Stimulated activated memory B cell treated with anti-CD40 and anti-IgM and Interleukin-4, amounts not matched to agents 10 μg/mL and 1 μg/mL and 100 μg/mL, for 72 hours (primary cell): ENCODE measurements at regions not wholly inside any gene's neighbourhood (a gene's known extent, or its start where the extent isn't known, plus 50 kb on each side); places are given as distances from the start of the nearest gene placed in this dataset.
A peak's percentile ranks its signal among the peaks of the same experiment; 100 is the strongest.

Experiments
- ATAC-seq: fragments of 150-1000 bp; cut with Tn5 transposase; 2 replicates; pipeline ENCODE4 v1.10.0; 2021
- H3K27ac Mint-ChIP-seq: one replicate; pipeline ENCODE4 v1.8.0; 2022; ENCODE audit warnings: mild to moderate bottlenecking, mixed read lengths
- H3K27me3 Mint-ChIP-seq: one replicate; pipeline ENCODE4 v1.8.0; 2022; ENCODE audit warnings: mixed read lengths
- H3K36me3 Mint-ChIP-seq: one replicate; pipeline ENCODE4 v1.8.0; 2022; ENCODE audit warnings: mixed read lengths
- H3K4me1 Mint-ChIP-seq: one replicate; pipeline ENCODE4 v1.8.0; 2022; ENCODE audit warnings: mixed read lengths
- H3K4me3 Mint-ChIP-seq: one replicate; pipeline ENCODE4 v1.8.0; 2022; ENCODE audit warnings: mild to moderate bottlenecking, moderate library complexity, mixed read lengths
- H3K9me3 Mint-ChIP-seq: one replicate; pipeline ENCODE4 v1.8.0; 2022; ENCODE audit warnings: mixed read lengths

GRCh38 chr2:30332791-30333453 lies 101.6 kb downstream of the LBH start:
- Mint-ChIP-seq H3K36me3 (no peaks in the 10 kb centered on the region), H3K4me1 (peaks cover 72% of the 10 kb centered on the region), H3K27ac (peak overlapping the region; percentile 94), H3K4me3 (no peak overlapping the region), H3K9me3 (peaks cover 3% of the 10 kb centered on the region), H3K27me3 (no peaks in the 10 kb centered on the region)
- peak; percentile 11 for ATAC-seq

GRCh38 chr2:30334762-30335363 lies 103.5 kb downstream of the LBH start:
- Mint-ChIP-seq H3K4me1 (peaks cover 92% of the 10 kb centered on the region), H3K27me3 (no peaks in the 10 kb centered on the region), H3K27ac (peak overlapping the region; percentile 94), H3K9me3 (peaks cover 3% of the 10 kb centered on the region), H3K36me3 (no peaks in the 10 kb centered on the region), H3K4me3 (peak overlapping the region; percentile 28)
- no peak for ATAC-seq

GRCh38 chr2:30336084-30336483 lies 104.8 kb downstream of the LBH start:
- no peak for ATAC-seq
- H3K4me3 Mint-ChIP-seq: no peak overlapping the region
- peaks cover 83% of the 10 kb centered on the region for H3K4me1 Mint-ChIP-seq
- peaks cover 3% of the 10 kb centered on the region for H3K9me3 Mint-ChIP-seq
- no peaks in the 10 kb centered on the region for H3K36me3 Mint-ChIP-seq
- H3K27me3 Mint-ChIP-seq: no peaks in the 10 kb centered on the region
- H3K27ac Mint-ChIP-seq: peak overlapping the region; percentile 94

GRCh38 chr2:30336978-30337841 lies 105.9 kb downstream of the LBH start:
- Mint-ChIP-seq H3K4me3 (peak overlapping the region; percentile 61), H3K36me3 (peaks cover 5% of the 10 kb centered on the region), H3K27me3 (no peaks in the 10 kb centered on the region), H3K4me1 (peaks cover 82% of the 10 kb centered on the region), H3K9me3 (peaks cover 6% of the 10 kb centered on the region), H3K27ac (peak overlapping the region; percentile 94)
- peak; percentile 97 for ATAC-seq

GRCh38 chr2:30338475-30338874 lies 107.1 kb downstream of the LBH start:
- H3K4me1 Mint-ChIP-seq: peaks cover 77% of the 10 kb centered on the region

GRCh38 chr2:30339071-30339470 lies 107.7 kb downstream of the LBH start:
- H3K9me3 Mint-ChIP-seq: peaks cover 11% of the 10 kb centered on the region
- no peak for ATAC-seq
- H3K36me3 Mint-ChIP-seq: peaks cover 13% of the 10 kb centered on the region
- peaks cover 71% of the 10 kb centered on the region for H3K4me1 Mint-ChIP-seq
- no peak overlapping the region for H3K4me3 Mint-ChIP-seq
- H3K27ac Mint-ChIP-seq: peak overlapping the region; percentile 94
- no peaks in the 10 kb centered on the region for H3K27me3 Mint-ChIP-seq

More at GRCh38 chr2:30338475-30338874, 107.1 kb downstream of the LBH start:
- Mint-ChIP-seq H3K27me3 (no peaks in the 10 kb centered on the region), H3K27ac (peak overlapping the region; percentile 94), H3K4me3 (no peak overlapping the region), H3K36me3 (peaks cover 13% of the 10 kb centered on the region), H3K9me3 (peaks cover 11% of the 10 kb centered on the region)
- ATAC-seq: no peak

- peaks cover 45% of the 10 kb centered on the region for H3K4me1 Mint-ChIP-seq
- no peak for ATAC-seq
- H3K27ac Mint-ChIP-seq: peak overlapping the region; percentile 59
- no peaks in the 10 kb centered on the region for H3K27me3 Mint-ChIP-seq
- peaks cover 13% of the 10 kb centered on the region for H3K36me3 Mint-ChIP-seq
- H3K9me3 Mint-ChIP-seq: peaks cover 11% of the 10 kb centered on the region
- H3K4me3 Mint-ChIP-seq: no peak overlapping the region
Observed at GRCh38 chr2:30341500-30342267, 105.4 kb upstream of the LCLAT1 start.

GRCh38 chr2:30346471-30347169 lies 100.4 kb upstream of the LCLAT1 start:
- no peaks in the 10 kb centered on the region for H3K27me3 Mint-ChIP-seq
- H3K27ac Mint-ChIP-seq: no peak overlapping the region
- H3K36me3 Mint-ChIP-seq: peaks cover 13% of the 10 kb centered on the region
- H3K4me3 Mint-ChIP-seq: no peak overlapping the region
- H3K9me3 Mint-ChIP-seq: peaks cover 9% of the 10 kb centered on the region
- no peak for ATAC-seq
- H3K4me1 Mint-ChIP-seq: peaks cover 19% of the 10 kb centered on the region

GRCh38 chr2:30348825-30349224 lies 98.2 kb upstream of the LCLAT1 start:
- peaks cover 16% of the 10 kb centered on the region for H3K4me1 Mint-ChIP-seq
- peak; percentile 61 for ATAC-seq
- H3K9me3 Mint-ChIP-seq: no peaks in the 10 kb centered on the region
- H3K36me3 Mint-ChIP-seq: no peaks in the 10 kb centered on the region
- no peaks in the 10 kb centered on the region for H3K27me3 Mint-ChIP-seq
- no peak overlapping the region for H3K4me3 Mint-ChIP-seq
- peak overlapping the region; percentile 4 for H3K27ac Mint-ChIP-seq

GRCh38 chr2:30349691-30350090 lies 97.4 kb upstream of the LCLAT1 start:
- H3K27ac Mint-ChIP-seq: no peak overlapping the region

GRCh38 chr2:30351116-30351515 lies 95.9 kb upstream of the LCLAT1 start:
- Mint-ChIP-seq H3K36me3 (no peaks in the 10 kb centered on the region), H3K4me3 (no peak overlapping the region), H3K4me1 (peaks cover 16% of the 10 kb centered on the region), H3K27me3 (no peaks in the 10 kb centered on the region), H3K27ac (no peak overlapping the region), H3K9me3 (no peaks in the 10 kb centered on the region)
- no peak for ATAC-seq

More at GRCh38 chr2:30349691-30350090, 97.4 kb upstream of the LCLAT1 start:
- Mint-ChIP-seq H3K4me1 (peaks cover 16% of the 10 kb centered on the region), H3K4me3 (no peak overlapping the region), H3K27me3 (no peaks in the 10 kb centered on the region), H3K9me3 (no peaks in the 10 kb centered on the region), H3K36me3 (no peaks in the 10 kb centered on the region)
- no peak for ATAC-seq

- Mint-ChIP-seq H3K9me3 (no peaks in the 10 kb centered on the region), H3K4me3 (no peak overlapping the region), H3K27ac (no peak overlapping the region), H3K36me3 (no peaks in the 10 kb centered on the region), H3K27me3 (no peaks in the 10 kb centered on the region), H3K4me1 (peaks cover 16% of the 10 kb centered on the region)
- no peak for ATAC-seq
Observed at GRCh38 chr2:30351949-30352348, 95.1 kb upstream of the LCLAT1 start.

GRCh38 chr2:30354150-30354549 lies 92.9 kb upstream of the LCLAT1 start:
- no peaks in the 10 kb centered on the region for H3K9me3 Mint-ChIP-seq
- no peaks in the 10 kb centered on the region for H3K36me3 Mint-ChIP-seq
- no peak for ATAC-seq
- peaks cover 6% of the 10 kb centered on the region for H3K4me1 Mint-ChIP-seq
- no peaks in the 10 kb centered on the region for H3K27me3 Mint-ChIP-seq
- no peak overlapping the region for H3K4me3 Mint-ChIP-seq
- H3K27ac Mint-ChIP-seq: no peak overlapping the region

GRCh38 chr2:30354621-30355020 lies 92.4 kb upstream of the LCLAT1 start:
- Mint-ChIP-seq H3K36me3 (no peaks in the 10 kb centered on the region), H3K4me1 (peaks cover 6% of the 10 kb centered on the region), H3K4me3 (no peak overlapping the region), H3K27me3 (no peaks in the 10 kb centered on the region), H3K27ac (no peak overlapping the region), H3K9me3 (no peaks in the 10 kb centered on the region)
- ATAC-seq: no peak
